ENCODE measurements at regions not wholly inside any gene's neighbourhood (a gene's known extent, or its start where the extent isn't known, plus 50 kb on each side); places are given as distances from the start of the nearest gene placed in this dataset.

DNA sequence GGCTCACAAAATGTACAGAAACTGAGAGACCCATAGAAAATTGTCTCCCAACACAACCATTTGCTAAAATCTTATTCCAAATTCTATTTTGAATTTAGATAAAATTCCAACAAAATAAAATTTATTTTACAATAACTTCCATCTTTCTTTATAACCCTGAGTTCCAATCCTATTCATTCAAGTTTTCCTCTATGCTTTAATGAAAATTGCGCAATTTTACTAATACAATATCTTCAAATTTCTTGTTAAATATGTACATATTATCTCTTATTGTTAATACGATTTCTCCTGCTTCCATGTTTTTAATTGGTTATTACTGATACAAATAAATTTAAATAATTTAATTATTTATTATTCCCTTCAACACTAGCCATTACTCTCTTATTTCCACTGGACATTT is 645.2 kb upstream of the COBL start:
- no peak for DNase-seq (ENCODE audit: low spot score, unreplicated experiment)
- H3K36me3 Mint-ChIP-seq (ENCODE audit: insufficient read depth), result no peaks in the 10 kb centered on the region
- H3K4me3 Mint-ChIP-seq (ENCODE audit: low read depth), result no peak overlapping the region
- no peak overlapping the region for H3K27ac Mint-ChIP-seq
- H3K9me3 Mint-ChIP-seq (ENCODE audit: low read depth), result peaks cover 6% of the 10 kb centered on the region
- H3K4me1 Mint-ChIP-seq (ENCODE audit: low read depth), result peaks cover 9% of the 10 kb centered on the region
- TF ChIP-seq CTCF (IDR thresholded peaks at IDR 0.05; ENCODE audit: unreplicated experiment), result no peak
- H3K27me3 Mint-ChIP-seq, result no peaks in the 10 kb centered on the region

DNA sequence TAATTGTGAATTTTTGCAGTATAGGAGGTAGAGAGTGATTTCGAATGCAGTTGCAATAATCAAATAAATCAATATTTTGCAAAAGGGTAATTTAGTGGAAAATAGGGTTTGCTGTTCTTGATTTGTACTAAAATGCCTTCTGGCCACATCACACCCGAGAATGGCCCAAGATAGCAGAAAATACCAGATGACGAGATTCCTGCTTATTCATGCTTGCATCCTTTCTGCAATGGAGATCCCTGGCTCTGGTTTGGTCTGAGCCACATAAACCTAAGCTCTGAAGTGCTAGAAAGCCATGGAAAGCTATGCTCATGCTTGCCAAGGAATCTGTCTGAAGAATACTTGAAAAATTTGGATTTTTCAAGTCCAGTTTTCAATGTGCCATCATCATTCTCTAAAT is 634.2 kb upstream of the COBL start:
- no peaks in the 10 kb centered on the region for H3K9me3 Mint-ChIP-seq (ENCODE audit: low read depth)
- H3K27me3 Mint-ChIP-seq, result no peaks in the 10 kb centered on the region
- H3K4me3 Mint-ChIP-seq (ENCODE audit: low read depth), result no peak overlapping the region
- no peak overlapping the region for H3K27ac Mint-ChIP-seq
- H3K36me3 Mint-ChIP-seq (ENCODE audit: insufficient read depth), result no peaks in the 10 kb centered on the region
- no peak for DNase-seq (ENCODE audit: low spot score, unreplicated experiment)
- no peak for TF ChIP-seq CTCF (IDR thresholded peaks at IDR 0.05; ENCODE audit: unreplicated experiment)
- H3K4me1 Mint-ChIP-seq (ENCODE audit: low read depth), result no peaks in the 10 kb centered on the region

DNA sequence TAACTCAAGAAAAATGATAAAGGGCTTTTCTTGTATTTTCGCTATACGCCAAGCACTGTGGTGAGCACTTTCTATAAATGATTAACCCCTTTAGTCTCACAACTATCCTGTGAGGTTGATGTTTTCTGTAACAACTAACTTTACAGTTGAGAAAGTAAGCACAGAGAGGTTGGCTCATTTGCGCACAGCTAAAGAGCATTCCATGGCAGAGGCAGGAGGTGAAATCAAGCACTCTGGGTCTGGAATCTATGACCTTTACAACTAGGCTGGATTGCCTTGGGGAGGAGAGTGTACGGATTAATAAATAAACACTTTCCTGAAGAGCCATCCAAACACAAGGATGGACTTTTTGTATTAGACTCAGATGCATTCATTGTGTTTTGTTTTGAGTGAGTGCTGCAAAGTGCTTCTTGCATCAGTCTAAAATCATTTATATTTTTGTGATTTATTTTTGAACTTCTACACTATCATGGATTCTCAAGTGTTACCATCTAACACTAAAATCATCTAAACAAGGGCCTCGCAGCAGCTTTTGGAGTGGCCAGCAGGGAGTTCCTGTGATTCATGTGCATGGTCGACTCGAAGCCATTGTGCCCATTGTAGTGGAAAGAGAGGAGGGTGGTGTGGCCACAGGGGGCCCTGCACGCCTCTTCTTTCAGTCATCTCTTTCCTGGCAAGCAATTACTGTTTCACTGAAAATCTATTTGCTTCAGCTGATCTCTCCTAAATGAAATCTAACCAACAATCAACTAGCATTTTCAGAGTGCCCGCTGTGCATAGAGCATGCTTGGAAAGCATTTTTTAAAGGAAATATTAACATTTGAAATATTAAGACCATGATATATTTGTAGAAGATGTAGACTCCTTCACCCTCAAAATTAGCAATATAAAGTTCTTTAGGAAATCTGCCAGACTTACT is 633.4 kb upstream of the COBL start:
- no peak for DNase-seq (ENCODE audit: low spot score, unreplicated experiment)
- TF ChIP-seq CTCF (IDR thresholded peaks at IDR 0.05; ENCODE audit: unreplicated experiment), result no peak
- Mint-ChIP-seq H3K9me3 (ENCODE audit: low read depth) (peaks cover 3% of the 10 kb centered on the region), H3K4me1 (ENCODE audit: low read depth) (no peaks in the 10 kb centered on the region), H3K36me3 (ENCODE audit: insufficient read depth) (no peaks in the 10 kb centered on the region), H3K27me3 (no peaks in the 10 kb centered on the region), H3K27ac (no peak overlapping the region), H3K4me3 (ENCODE audit: low read depth) (no peak overlapping the region)

GRCh38 chr7:51930834-51931233 is 614.2 kb upstream of the COBL start:
- H3K36me3 Mint-ChIP-seq (ENCODE audit: insufficient read depth), result peaks cover 2% of the 10 kb centered on the region
- TF ChIP-seq CTCF (IDR thresholded peaks at IDR 0.05; ENCODE audit: unreplicated experiment), result no peak
- peaks cover 16% of the 10 kb centered on the region for H3K9me3 Mint-ChIP-seq (ENCODE audit: low read depth)
- peaks cover 17% of the 10 kb centered on the region for H3K4me1 Mint-ChIP-seq (ENCODE audit: low read depth)
- no peak for DNase-seq (ENCODE audit: low spot score, unreplicated experiment)
- no peak overlapping the region for H3K4me3 Mint-ChIP-seq (ENCODE audit: low read depth)
- H3K27me3 Mint-ChIP-seq, result no peaks in the 10 kb centered on the region
- no peak overlapping the region for H3K27ac Mint-ChIP-seq

GRCh38 chr7:51929818-51930217 is 613.2 kb upstream of the COBL start:
- Mint-ChIP-seq H3K9me3 (ENCODE audit: low read depth) (peaks cover 18% of the 10 kb centered on the region), H3K36me3 (ENCODE audit: insufficient read depth) (peaks cover 2% of the 10 kb centered on the region), H3K27ac (no peak overlapping the region), H3K4me1 (ENCODE audit: low read depth) (peaks cover 17% of the 10 kb centered on the region), H3K4me3 (ENCODE audit: low read depth) (no peak overlapping the region), H3K27me3 (no peaks in the 10 kb centered on the region)
- no peak for DNase-seq (ENCODE audit: low spot score, unreplicated experiment)
- TF ChIP-seq CTCF (IDR thresholded peaks at IDR 0.05; ENCODE audit: unreplicated experiment), result no peak

All from progenitor cell of endocrine pancreas (in vitro differentiated cells).